Immature natural killer cell (primary cell): ENCODE measurements at regions not wholly inside any gene's neighbourhood (a gene's known extent, or its start where the extent isn't known, plus 50 kb on each side); places are given as distances from the start of the nearest gene placed in this dataset.

Experiments
- DNase-seq, 3 donors: peaks; one replicate each; pipeline ENCODE4 v3.0.0; 2022; ENCODE audit warnings: mixed read lengths in 1 of 3
- H3K27ac Mint-ChIP-seq, 6 donors: one replicate each; pipeline ENCODE4 v1.8.0; 2020; ENCODE audit warnings: mixed read lengths in 6 of 6, mild to moderate bottlenecking in 5 of 6, inconsistent platforms in 4 of 6, moderate library complexity in 3 of 6
- H3K27me3 Mint-ChIP-seq, 3 donors: one replicate each; pipeline ENCODE4 v1.8.0; 2020 to 2021; ENCODE audit warnings: low read depth in 3 of 3, mild to moderate bottlenecking in 3 of 3, mixed read lengths in 3 of 3, moderate library complexity in 3 of 3, inconsistent platforms in 1 of 3
- H3K36me3 Mint-ChIP-seq, 3 donors: one replicate each; pipeline ENCODE4 v1.8.0; 2020; ENCODE audit warnings: mixed read lengths in 3 of 3, inconsistent platforms in 2 of 3, mild to moderate bottlenecking in 2 of 3
- H3K4me1 Mint-ChIP-seq, 2 donors: one replicate each; pipeline ENCODE4 v1.8.0; 2020; ENCODE audit warnings: inconsistent platforms in 2 of 2, mild to moderate bottlenecking in 2 of 2, mixed read lengths in 2 of 2, moderate library complexity in 1 of 2
- H3K4me3 Mint-ChIP-seq, 5 donors: one replicate each; pipeline ENCODE4 v1.8.0; 2020; ENCODE audit warnings: mild to moderate bottlenecking in 5 of 5, mixed read lengths in 5 of 5, inconsistent platforms in 3 of 5, moderate library complexity in 3 of 5
- H3K9me3 Mint-ChIP-seq, 6 donors: one replicate each; pipeline ENCODE4 v1.8.0; 2020; ENCODE audit warnings: mild to moderate bottlenecking in 6 of 6, mixed read lengths in 6 of 6, inconsistent platforms in 4 of 6, moderate library complexity in 3 of 6

- H3K27ac Mint-ChIP-seq = no peak overlapping the region
- no peaks in the 10 kb centered on the region for H3K36me3 Mint-ChIP-seq
- H3K4me1 Mint-ChIP-seq = peaks cover 2 to 6% of the 10 kb centered on the region in 2 donors
- H3K27me3 Mint-ChIP-seq = peaks cover 2 to 7% (median 3%) of the 10 kb centered on the region in 3 donors
- no peaks in the 10 kb centered on the region for H3K9me3 Mint-ChIP-seq
- no peak for DNase-seq
- no peak overlapping the region for H3K4me3 Mint-ChIP-seq
Observed at GRCh38 chr4:153141238-153141637, 63.0 kb upstream of the TRIM2 start.

- peak in 1 of 3 donors; percentile 19 for DNase-seq
- H3K27me3 Mint-ChIP-seq = peaks cover 0 to 6% (median 2%) of the 10 kb centered on the region in 3 donors
- H3K36me3 Mint-ChIP-seq = no peaks in the 10 kb centered on the region
- H3K9me3 Mint-ChIP-seq = no peaks in the 10 kb centered on the region
- H3K27ac Mint-ChIP-seq = no peak overlapping the region
- H3K4me1 Mint-ChIP-seq = peaks cover 2 to 6% of the 10 kb centered on the region in 2 donors
- H3K4me3 Mint-ChIP-seq = no peak overlapping the region
Observed at GRCh38 chr4:153142700-153143438, 61.4 kb upstream of the TRIM2 start.

DNA sequence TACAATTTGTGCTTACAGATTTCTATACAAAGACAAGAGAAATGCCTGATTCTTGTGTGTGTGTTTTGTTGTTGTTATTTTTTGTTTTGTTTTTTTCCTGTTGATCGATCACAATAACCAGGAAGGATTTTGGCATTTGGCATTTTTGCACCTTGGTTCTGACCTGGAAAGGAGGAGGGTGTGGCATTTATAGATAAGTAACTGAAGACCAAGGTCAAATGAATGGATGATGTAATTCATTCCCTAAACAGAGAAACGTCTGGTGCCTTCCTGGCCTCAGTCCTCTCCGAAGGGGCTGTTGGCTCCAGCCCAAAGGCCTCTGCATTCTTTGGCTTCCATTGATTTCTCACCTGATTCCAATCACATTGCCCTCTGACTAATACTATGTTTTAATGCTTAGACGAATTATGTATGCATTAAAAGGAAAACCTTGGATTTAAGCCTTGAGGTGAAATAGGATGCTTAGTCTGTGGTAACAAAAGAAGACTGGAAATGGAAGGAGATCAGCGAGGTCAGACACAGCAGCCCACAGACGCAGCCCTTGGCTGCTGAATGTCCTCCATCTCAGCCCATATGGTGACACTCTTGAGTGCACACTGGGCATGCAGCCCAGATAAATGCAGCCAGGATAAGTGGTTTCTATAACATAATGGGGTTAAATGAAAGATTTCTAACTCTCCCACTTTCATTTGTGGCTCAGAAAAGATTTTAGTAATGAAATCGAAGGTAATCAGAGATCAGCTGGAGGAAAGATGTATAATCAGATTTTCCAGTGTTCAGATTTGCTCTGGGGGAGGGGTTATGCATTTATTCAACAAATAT lies 60.5 kb upstream of the TRIM2 start:
- no peak for DNase-seq
- Mint-ChIP-seq H3K4me3 (no peak overlapping the region), H3K27ac (no peak overlapping the region), H3K36me3 (peaks cover 0 to 3% (median 0%) of the 10 kb centered on the region in 3 donors), H3K9me3 (no peaks in the 10 kb centered on the region), H3K4me1 (no peaks in the 10 kb centered on the region), H3K27me3 (peaks cover 0 to 10% (median 2%) of the 10 kb centered on the region in 3 donors)

DNA sequence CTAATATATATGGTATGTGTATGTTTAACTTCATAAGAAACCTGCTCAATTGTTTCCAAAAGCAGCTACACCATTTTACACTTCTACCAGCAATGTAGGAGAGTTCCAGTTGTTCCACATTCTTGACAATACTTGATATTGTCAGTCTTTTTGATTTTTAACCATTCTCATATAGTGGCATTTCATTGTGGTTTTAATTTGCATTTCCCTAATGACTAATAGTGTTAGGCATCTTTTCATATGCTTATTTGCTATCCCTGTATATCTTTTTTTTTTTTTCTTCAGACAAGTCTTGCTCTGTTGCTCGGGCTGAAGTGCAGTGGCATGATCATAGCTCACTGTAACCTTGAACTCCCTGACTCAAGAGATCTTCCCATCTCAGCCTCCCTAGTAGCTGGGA lies 58.2 kb upstream of the TRIM2 start:
- H3K27ac Mint-ChIP-seq = no peak overlapping the region
- H3K4me1 Mint-ChIP-seq = no peaks in the 10 kb centered on the region

DNA sequence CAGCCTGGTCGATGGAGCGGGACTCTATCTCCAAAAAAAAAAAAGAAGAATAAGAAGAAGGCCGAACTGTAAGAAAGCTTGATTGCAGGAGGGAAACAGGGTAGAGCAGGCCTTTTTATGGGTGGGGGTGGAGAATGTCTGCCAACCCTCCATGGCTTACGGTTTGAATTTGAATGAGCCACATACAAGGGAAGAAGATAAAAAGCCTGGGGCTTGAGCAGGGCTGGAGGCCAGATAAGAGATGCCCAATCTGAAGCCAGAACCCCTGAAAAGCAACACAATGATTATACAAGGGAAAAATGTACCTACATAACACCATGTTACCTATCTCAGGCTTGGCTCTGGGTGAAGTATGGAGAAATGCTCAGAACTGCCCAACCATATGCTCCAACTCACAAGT lies 57.3 kb upstream of the TRIM2 start:
- H3K27ac Mint-ChIP-seq = no peak overlapping the region
- H3K36me3 Mint-ChIP-seq = peaks cover 0 to 4% (median 0%) of the 10 kb centered on the region in 3 donors
- DNase-seq = no peak
- peaks cover 0 to 18% (median 0%) of the 10 kb centered on the region in 3 donors for H3K27me3 Mint-ChIP-seq
- no peak overlapping the region for H3K4me3 Mint-ChIP-seq
- H3K4me1 Mint-ChIP-seq = no peaks in the 10 kb centered on the region
- no peaks in the 10 kb centered on the region for H3K9me3 Mint-ChIP-seq

More for the DNA sequence above, 58.2 kb upstream of the TRIM2 start:
- DNase-seq = no peak
- Mint-ChIP-seq H3K9me3 (no peaks in the 10 kb centered on the region), H3K4me3 (no peak overlapping the region), H3K27me3 (peaks cover 0 to 14% (median 0%) of the 10 kb centered on the region in 3 donors), H3K36me3 (peaks cover 0 to 4% (median 0%) of the 10 kb centered on the region in 3 donors)

DNA sequence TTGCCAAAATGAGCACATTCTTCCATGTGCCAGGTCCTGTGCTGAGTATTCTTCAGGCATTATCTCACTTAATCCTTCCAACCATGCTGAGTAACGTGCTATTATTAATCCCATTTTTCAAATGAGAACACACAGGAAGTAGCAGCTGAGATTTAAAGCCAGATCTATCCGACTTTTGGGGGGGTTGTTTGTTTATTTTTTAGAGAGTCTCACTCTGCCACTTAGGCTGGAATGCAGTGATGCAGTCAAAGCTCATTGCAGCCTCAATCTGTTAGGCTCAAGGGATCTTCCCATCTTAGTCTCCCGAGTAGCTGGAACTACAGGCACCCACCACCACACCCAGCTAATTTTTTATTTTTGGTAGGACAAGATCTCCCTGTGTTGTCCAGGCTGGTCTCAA lies 55.5 kb upstream of the TRIM2 start:
- H3K4me3 Mint-ChIP-seq = no peak overlapping the region
- H3K36me3 Mint-ChIP-seq = peaks cover 0 to 4% (median 0%) of the 10 kb centered on the region in 3 donors
- DNase-seq = no peak
- peaks cover 11 to 15% of the 10 kb centered on the region in 2 donors for H3K4me1 Mint-ChIP-seq
- peaks cover 0 to 25% (median 10%) of the 10 kb centered on the region in 3 donors for H3K27me3 Mint-ChIP-seq
- no peaks in the 10 kb centered on the region for H3K9me3 Mint-ChIP-seq
- H3K27ac Mint-ChIP-seq = no peak overlapping the region

DNA sequence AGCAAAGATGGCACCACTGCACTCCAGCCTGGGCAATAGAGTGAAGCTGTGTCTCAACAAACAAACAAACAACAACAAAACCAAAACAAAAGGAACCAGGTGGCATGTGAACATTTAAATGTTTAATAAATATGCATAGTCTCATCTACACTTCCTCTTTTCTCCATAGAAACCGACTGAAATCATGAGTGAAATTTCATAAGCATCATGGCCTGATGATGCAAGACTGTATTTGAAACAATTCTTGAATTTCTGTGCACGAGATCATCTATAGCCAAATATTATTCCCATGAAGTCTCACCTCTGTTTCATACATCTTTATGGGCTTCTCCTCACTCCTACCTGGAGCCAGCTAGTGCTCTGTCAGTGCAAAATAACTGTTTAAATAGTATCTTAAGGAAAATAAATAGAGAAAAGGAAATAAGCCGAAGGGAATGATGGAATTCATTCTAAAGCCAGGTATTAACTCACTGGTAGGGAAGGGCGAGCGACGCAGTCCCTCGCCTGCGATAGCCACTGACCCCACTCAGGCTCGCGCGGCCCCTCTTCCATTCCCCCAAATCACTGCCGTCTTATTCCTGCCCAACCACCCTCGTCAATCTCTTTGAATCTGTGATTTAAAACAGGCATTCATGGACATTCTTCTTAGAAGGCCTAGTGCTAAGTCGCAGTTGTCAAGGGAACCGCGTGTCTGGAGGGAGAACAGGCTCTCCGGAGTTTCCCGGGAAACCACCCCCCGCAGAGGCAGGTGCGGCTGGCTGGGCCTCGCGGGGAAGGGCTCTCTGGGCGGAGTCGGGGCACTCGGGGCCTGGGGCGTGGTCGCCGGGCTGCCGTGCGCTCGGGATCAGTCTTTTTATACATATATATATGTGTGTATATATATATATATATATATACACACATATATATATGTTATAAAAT lies 52.4 kb upstream of the TRIM2 start:
- Mint-ChIP-seq H3K4me3 (peak overlapping the region in 2 of 5 donors; percentile 82 to 83), H3K4me1 (peaks cover 14 to 18% of the 10 kb centered on the region in 2 donors), H3K27me3 (peaks cover 0 to 24% (median 14%) of the 10 kb centered on the region in 3 donors), H3K27ac (no peak overlapping the region), H3K9me3 (no peaks in the 10 kb centered on the region), H3K36me3 (peaks cover 0 to 4% (median 0%) of the 10 kb centered on the region in 3 donors)
- DNase-seq = no peak

GRCh38 chr4:153152501-153153338 lies 51.5 kb upstream of the TRIM2 start:
- Mint-ChIP-seq H3K36me3 (peaks cover 0 to 4% (median 0%) of the 10 kb centered on the region in 3 donors), H3K9me3 (no peaks in the 10 kb centered on the region), H3K4me3 (peak overlapping the region; percentile 67 to 83 (median 79)), H3K4me1 (peaks cover 14 to 18% of the 10 kb centered on the region in 2 donors), H3K27me3 (peaks cover 0 to 24% (median 14%) of the 10 kb centered on the region in 3 donors), H3K27ac (no peak overlapping the region)
- DNase-seq = no peak

- Mint-ChIP-seq H3K4me1 (peaks cover 14 to 18% of the 10 kb centered on the region in 2 donors), H3K36me3 (peaks cover 0 to 4% (median 0%) of the 10 kb centered on the region in 3 donors), H3K9me3 (no peaks in the 10 kb centered on the region), H3K4me3 (peak overlapping the region; percentile 67 to 83 (median 79)), H3K27ac (no peak overlapping the region), H3K27me3 (peaks cover 0 to 22% (median 14%) of the 10 kb centered on the region in 3 donors)
- DNase-seq = peak in 1 of 3 donors; percentile 15
Observed at GRCh38 chr4:153153339-153153871, 50.8 kb upstream of the TRIM2 start.

GRCh38 chr4:153154007-153154975 lies 50.0 kb upstream of the TRIM2 start:
- H3K27me3 Mint-ChIP-seq = peaks cover 5 to 17% (median 14%) of the 10 kb centered on the region in 3 donors
- peak overlapping the region; percentile 67 to 82 (median 77) for H3K4me3 Mint-ChIP-seq
- no peaks in the 10 kb centered on the region for H3K36me3 Mint-ChIP-seq
- H3K27ac Mint-ChIP-seq = no peak overlapping the region
- no peaks in the 10 kb centered on the region for H3K9me3 Mint-ChIP-seq
- no peak for DNase-seq
- peaks cover 14 to 18% of the 10 kb centered on the region in 2 donors for H3K4me1 Mint-ChIP-seq
